KBM-7 (cell line): ENCODE measurements at regions not wholly inside any gene's neighbourhood (a gene's known extent, or its start where the extent isn't known, plus 50 kb on each side); places are given as distances from the start of the nearest gene placed in this dataset.
"Not testable (repeated sequence)": the region's sequence is repeated elsewhere in the genome, so short reads cannot be mapped to it uniquely, and the experiment has no call there.

Experiments
- DNase-seq: peaks from one replicate; pipeline ENCODE4 v3.0.0-alpha.2; 2015
- in situ Hi-C: fragments of 300-500 bp; cut with MboI; formaldehyde crosslinking; loops from 2 replicates; pipeline ENCODE4 v1.14.3; 2020; ENCODE audit warnings: low sequenced_read_pairs, low pct_unique_long_range_greater_than_20kb, mixed read lengths

GRCh38 chr9:106023455-106023854 is 329.1 kb downstream of the TMEM38B start:
- in situ Hi-C loops: loop anchor here (25.0 kb wide), 1 partner anchor 111 kb away; no protein-coding TSS in a partner anchor
- DNase-seq: no peak

DNA sequence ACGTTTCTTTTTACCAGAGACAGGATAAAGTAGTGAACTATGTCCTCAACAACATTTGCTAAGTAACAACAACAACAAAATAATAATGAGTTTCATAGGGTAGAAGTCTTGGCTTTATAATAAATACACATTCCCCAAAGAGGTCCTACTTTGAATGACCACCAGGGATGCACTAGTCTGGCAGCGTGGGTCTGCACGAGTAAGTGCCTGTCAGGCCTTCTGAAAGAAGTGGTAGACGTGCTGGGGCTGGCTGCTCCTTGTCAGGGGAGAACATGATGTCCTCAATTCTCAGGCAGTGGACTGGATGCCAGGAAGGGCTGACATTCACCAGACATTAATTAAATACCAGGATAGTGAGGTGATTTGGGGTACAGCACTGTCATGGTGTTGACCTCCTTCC is 331.1 kb downstream of the TMEM38B start:
- in situ Hi-C loops: no loop called here

DNA sequence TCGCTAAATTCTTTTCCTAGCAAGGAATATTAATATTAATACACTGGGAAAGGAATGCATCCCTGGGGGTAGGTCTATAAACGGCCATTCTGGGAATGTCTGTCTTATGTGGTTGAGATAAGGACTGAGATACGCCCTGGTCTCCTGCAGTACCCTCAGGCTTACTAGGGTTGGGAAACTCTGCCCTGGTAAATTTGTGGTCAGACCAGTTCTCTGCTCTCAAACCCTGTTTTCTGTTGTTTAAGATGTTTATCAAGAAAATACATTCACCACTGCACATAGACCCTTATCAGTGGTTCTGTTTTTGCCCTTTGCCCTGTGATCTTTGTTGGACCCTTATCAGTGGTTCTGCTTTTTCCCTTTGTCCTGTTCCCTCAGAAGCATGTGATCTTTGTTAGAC is 335.8 kb downstream of the TMEM38B start:
- DNase-seq, in situ Hi-C loops: not testable (repeated sequence)

More for the DNA sequence above, 331.1 kb downstream of the TMEM38B start:
- no peak for DNase-seq

DNA sequence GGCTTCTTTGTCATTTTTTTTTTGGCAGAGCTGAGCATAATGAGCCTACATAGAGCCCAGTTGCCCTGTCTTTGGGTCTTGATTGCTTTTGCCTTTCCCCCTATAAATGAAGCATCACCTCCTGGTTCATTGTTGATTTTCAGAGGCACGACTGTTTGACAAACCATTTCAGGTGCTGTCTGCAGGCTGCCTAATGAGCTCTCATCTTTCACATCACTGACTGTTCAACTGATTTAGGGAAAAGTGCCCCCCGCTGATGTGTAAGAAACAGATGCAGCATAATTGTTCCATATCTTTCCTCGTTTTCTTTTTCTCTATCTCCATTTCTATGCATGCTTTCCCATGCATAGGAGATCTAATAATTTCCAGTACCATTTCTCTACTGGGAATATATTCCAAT is 338.6 kb downstream of the TMEM38B start:
- DNase-seq: no peak
- in situ Hi-C loops: no loop called here

- DNase-seq: no peak
- in situ Hi-C loops: no loop called here
These were observed 341.5 kb downstream of the TMEM38B start for GRCh38 chr9:106035806-106036205.

- DNase-seq: no peak
- in situ Hi-C loops: no loop called here
These were observed 344.1 kb downstream of the TMEM38B start for GRCh38 chr9:106038266-106039001.

DNA sequence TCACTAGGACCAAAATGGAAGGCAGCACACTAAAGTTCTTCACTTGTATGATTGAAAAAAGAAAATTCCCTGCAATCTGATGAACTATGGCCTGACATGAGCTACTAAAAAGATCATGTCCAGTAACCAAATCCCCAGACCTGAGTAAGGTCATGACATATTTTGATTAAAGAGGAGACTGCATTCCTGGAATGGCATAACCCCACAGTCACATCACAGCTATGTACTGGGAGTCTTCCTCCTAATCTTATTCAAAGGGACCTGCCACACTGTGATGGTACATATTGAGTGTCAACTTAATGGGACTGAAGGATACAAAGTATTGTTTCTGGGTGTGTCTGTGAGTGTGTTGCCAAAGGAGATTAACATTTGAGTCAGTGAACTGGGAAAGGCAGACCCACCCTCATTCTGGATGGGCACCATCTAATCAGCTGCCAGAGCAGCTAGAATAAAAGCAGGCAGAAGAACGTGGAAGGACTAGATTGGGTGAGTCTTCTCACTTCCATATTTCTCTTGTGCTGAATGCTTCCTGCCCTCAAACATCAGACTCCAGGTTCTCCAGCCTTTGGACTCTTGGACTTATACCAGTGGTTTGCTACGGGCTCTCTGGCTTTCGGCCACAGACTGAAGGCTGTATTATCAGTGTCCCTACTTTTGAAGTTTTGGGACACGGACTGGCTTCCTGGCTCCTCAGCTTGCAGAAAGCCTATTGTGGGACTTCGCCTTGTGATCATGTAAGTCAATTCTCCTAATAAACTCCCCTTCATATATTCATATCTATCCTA is 345.0 kb downstream of the TMEM38B start:
- DNase-seq: no peak
- in situ Hi-C loops: no loop called here

DNA sequence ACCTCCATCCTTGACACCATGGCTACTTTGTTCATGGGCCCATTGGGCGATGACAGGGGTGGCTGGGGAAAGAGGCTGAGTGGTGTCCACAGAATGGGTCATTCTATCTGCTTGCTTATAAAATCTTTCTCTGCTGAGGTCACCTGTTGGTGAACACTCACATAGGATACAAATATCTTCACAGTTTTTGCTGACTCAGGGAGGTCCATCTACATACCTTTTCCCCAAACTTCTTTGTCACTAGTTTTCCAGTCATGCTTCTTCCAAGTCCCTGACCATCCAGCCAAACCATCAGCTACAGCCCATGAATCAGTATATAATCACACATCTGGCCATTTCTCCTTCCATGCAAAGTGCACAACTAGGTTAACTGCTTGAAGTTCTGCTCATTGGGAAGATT is 347.6 kb downstream of the TMEM38B start:
- in situ Hi-C loops: not testable (repeated sequence)

GRCh38 chr9:106051545-106051944 is 357.2 kb downstream of the TMEM38B start:
- DNase-seq: no peak
- in situ Hi-C loops: no loop called here

More for the DNA sequence above, 347.6 kb downstream of the TMEM38B start:
- DNase-seq: not testable (repeated sequence)

GRCh38 chr9:106052166-106052565 is 357.8 kb downstream of the TMEM38B start:
- in situ Hi-C loops: no loop called here

GRCh38 chr9:106052735-106053134 is 358.4 kb downstream of the TMEM38B start:
- in situ Hi-C loops: no loop called here
- no peak for DNase-seq

More at GRCh38 chr9:106052166-106052565, 357.8 kb downstream of the TMEM38B start:
- DNase-seq: no peak

DNA sequence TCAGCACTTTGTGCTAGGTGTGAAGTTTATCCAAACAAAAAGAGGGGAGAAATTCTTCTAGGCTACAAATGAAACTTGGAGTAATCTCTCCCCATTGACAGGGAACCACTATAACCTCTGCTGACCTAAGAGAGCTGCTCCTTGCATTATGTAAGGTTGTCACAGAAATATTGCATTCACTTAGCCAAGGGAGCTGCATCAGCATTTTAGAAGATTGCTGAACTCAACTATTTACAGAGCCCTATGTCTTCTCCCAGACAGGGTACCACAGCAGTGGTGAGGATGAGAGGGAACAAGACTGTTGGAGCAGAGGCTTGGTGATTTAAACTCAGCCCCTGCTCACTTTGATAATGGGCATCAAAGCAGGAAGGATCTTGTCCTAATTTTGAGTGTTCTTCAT is 362.0 kb downstream of the TMEM38B start:
- in situ Hi-C loops: no loop called here
- no peak for DNase-seq

GRCh38 chr9:106058460-106058859 is 364.1 kb downstream of the TMEM38B start:
- in situ Hi-C loops: no loop called here
- no peak for DNase-seq

- in situ Hi-C loops: no loop called here
- DNase-seq: no peak
These were observed 365.5 kb downstream of the TMEM38B start for GRCh38 chr9:106059886-106060285.

DNA sequence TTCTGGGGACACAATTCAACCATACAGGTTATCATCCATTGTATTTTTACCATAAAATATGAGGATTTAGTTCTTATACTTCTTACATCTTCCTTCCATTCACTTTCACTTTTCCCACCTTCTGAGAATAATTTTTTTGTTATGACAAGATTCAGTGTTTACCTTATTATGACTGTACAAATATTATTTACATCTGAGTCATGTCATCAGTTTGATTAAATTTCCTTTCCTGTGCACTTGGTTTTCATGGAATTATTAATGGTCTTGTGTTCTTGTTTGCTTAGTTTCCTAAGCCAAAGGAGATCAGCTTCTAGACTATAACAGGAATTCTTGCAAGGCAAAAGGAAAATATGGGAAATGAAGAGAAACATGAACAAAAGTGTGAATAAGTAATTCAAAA is 366.5 kb downstream of the TMEM38B start:
- DNase-seq: no peak
- in situ Hi-C loops: no loop called here

GRCh38 chr9:106062250-106062649 is 367.9 kb downstream of the TMEM38B start:
- DNase-seq: no peak
- in situ Hi-C loops: no loop called here

- no peak for DNase-seq
- in situ Hi-C loops: no loop called here
These were observed 370.8 kb downstream of the TMEM38B start for GRCh38 chr9:106065136-106065535.

GRCh38 chr9:106065579-106066214 is 371.4 kb downstream of the TMEM38B start:
- in situ Hi-C loops: no loop called here
- DNase-seq: no peak

DNA sequence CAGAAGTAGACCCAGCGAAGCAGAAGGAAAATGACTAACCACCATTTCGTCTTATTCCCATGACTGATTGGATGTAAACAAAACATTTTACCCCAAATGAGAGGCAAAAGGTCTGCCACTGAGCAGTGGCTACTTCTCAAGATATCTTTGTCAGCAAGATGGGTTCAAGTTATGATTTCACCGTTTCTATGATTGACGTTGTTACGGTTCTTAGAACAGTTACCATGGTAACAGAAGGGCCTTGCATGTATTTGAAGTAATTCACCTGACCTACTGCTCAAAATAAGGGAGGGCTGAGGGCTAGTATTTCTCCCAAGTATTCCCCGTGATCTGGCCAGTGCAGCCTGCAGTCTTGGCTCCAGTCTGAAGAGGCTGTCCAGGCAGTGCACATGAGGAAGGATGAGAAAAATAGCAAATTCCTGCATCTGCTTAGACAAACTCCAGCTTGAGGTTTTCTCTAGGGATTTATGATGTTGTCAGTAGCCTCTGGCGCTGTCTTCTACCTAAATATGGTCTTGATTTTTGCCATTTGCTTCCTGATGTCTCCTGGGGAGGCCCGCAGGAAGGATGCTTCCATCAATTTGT is 372.7 kb downstream of the TMEM38B start:
- DNase-seq: no peak
- in situ Hi-C loops: no loop called here

- in situ Hi-C loops: no loop called here
- DNase-seq: no peak
These were observed 374.9 kb downstream of the TMEM38B start for GRCh38 chr9:106069241-106069640.
